Adrenal gland (tissue), 5 donors: ENCODE measurements at regions not wholly inside any gene's neighbourhood (a gene's known extent, or its start where the extent isn't known, plus 50 kb on each side); places are given as distances from the start of the nearest gene placed in this dataset.

ENCODE experiments used
- CTCF ChIP-seq, 6 experiments: fragments of 450-650 bp in 4 of 6; fragments of 200-600 bp in 2 of 6; sonication (generic) in 1 of 6; IDR thresholded peaks; 1 replicate in 5 of 6; 2 replicates in 1 of 6; pipeline versions ENCODE4 v1.5.1 to v1.8.0; 2016 to 2021; ENCODE audit warnings: antibody characterized with exemption in 6 of 6, mild to moderate bottlenecking in 2 of 6, moderate library complexity in 1 of 6
- POLR2A ChIP-seq, 2 donors: fragments of 450-650 bp; IDR thresholded peaks; one replicate each; pipeline ENCODE4 v1.6.1; 2017; ENCODE audit warnings: antibody characterized with exemption in 2 of 2, mild to moderate bottlenecking in 2 of 2, moderate library complexity in 1 of 2
- donor health status: DM: no; HTN: no; CAD: no.

GRCh38 chr7:69104023-69104422 lies 494.3 kb upstream of the AUTS2 start:
- TF ChIP-seq POLR2A (IDR thresholded peaks at IDR 0.05): no peak
- TF ChIP-seq CTCF (IDR thresholded peaks at IDR 0.05): no peak
